ENCODE measurements at regions not wholly inside any gene's neighbourhood (a gene's known extent, or its start where the extent isn't known, plus 50 kb on each side); places are given as distances from the start of the nearest gene placed in this dataset.

DNA sequence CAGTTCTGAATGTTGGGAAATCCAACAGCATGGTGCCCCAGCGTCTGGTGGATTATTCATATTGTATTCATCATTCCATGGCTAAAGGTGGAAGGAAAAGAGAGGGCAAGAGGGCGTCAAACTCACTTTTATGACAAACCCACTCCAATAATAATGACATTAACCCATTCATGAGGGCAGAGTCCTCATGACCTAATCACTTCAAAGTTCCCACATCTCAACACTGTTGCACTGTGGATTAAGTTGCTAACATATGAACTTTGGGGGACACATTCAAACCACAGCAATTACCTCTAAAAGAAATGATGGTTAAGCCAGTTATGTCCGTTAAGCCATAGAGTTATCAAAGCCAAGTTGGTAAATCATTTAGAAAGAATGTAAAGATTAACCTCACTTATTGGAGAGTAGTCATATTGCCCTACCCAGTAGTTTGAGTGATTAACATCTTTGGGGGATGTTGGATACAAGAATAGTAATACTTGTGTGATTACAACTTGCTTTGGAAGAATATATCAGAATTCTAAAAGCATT lies 212.4 kb upstream of the FLRT2 start:
- no peak for TF ChIP-seq CTCF (IDR thresholded peaks at IDR 0.05; ENCODE audit: low read depth, low read length)
- no peak for DNase-seq (ENCODE audit: low read depth, low spot score)
- POLR2A ChIA-PET = no interaction called here
- Histone ChIP-seq H3K27ac (ENCODE audit: low read depth, low read length) (no peak overlapping the region), H3K9me3 (ENCODE audit: control insufficient read depth, insufficient read depth, low read length) (no peaks in the 10 kb centered on the region), H3K27me3 (ENCODE audit: control insufficient read depth, insufficient read depth, low read length) (no peaks in the 10 kb centered on the region), H3K4me3 (ENCODE audit: low read depth, low read length) (no peak overlapping the region)
- CTCF ChIA-PET = no interaction called here

DNA sequence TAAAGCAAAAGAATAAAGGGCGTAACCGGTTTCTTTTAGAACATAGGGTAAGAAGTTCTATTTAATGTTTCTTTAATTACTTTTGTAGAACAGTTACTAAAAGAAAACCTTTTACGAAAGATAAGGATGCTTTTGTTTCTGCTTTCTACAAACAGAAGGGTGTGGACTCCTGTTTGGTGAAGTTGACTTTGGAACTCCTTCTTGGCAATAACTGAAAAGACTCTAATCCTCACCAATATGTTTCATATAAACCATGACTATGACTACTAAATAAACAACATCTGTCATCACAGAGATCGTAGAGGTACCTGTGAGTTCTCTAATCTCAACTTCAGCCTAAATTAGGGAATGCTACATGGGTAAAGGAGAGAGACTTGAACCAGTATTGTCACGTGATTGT lies 210.8 kb upstream of the FLRT2 start:
- CTCF ChIA-PET = interaction anchor here (1.4 kb wide), 1 partner anchor 9 kb away, joined by 3 read pairs; no protein-coding TSS in a partner anchor
- DNase-seq (ENCODE audit: low read depth, low spot score) = no peak
- Histone ChIP-seq H3K27ac (ENCODE audit: low read depth, low read length) (no peak overlapping the region), H3K9me3 (ENCODE audit: control insufficient read depth, insufficient read depth, low read length) (no peaks in the 10 kb centered on the region), H3K27me3 (ENCODE audit: control insufficient read depth, insufficient read depth, low read length) (no peaks in the 10 kb centered on the region), H3K4me3 (ENCODE audit: low read depth, low read length) (no peak overlapping the region)
- TF ChIP-seq CTCF (IDR thresholded peaks at IDR 0.05; ENCODE audit: low read depth, low read length) = no peak
- POLR2A ChIA-PET = interaction anchor here (0.6 kb wide), 1 partner anchor 401 kb away, joined by 3 read pairs; no protein-coding TSS in a partner anchor

- no peak for DNase-seq (ENCODE audit: low read depth, low spot score)
- H3K27me3 ChIP-seq (ENCODE audit: control insufficient read depth, insufficient read depth, low read length) = no peaks in the 10 kb centered on the region
- no peaks in the 10 kb centered on the region for H3K9me3 ChIP-seq (ENCODE audit: control insufficient read depth, insufficient read depth, low read length)
- peak overlapping the region; percentile 47 for H3K27ac ChIP-seq (ENCODE audit: low read depth, low read length)
- TF ChIP-seq CTCF (IDR thresholded peaks at IDR 0.05; ENCODE audit: low read depth, low read length) = no peak
- ChIA-PET CTCF (interaction anchor here (1.4 kb wide), 1 partner anchor 8 kb away, joined by 3 read pairs; no protein-coding TSS in a partner anchor), POLR2A (no interaction called here)
- no peak overlapping the region for H3K4me3 ChIP-seq (ENCODE audit: low read depth, low read length)
These were observed 209.8 kb upstream of the FLRT2 start for GRCh38 chr14:85319998-85320630.

DNA sequence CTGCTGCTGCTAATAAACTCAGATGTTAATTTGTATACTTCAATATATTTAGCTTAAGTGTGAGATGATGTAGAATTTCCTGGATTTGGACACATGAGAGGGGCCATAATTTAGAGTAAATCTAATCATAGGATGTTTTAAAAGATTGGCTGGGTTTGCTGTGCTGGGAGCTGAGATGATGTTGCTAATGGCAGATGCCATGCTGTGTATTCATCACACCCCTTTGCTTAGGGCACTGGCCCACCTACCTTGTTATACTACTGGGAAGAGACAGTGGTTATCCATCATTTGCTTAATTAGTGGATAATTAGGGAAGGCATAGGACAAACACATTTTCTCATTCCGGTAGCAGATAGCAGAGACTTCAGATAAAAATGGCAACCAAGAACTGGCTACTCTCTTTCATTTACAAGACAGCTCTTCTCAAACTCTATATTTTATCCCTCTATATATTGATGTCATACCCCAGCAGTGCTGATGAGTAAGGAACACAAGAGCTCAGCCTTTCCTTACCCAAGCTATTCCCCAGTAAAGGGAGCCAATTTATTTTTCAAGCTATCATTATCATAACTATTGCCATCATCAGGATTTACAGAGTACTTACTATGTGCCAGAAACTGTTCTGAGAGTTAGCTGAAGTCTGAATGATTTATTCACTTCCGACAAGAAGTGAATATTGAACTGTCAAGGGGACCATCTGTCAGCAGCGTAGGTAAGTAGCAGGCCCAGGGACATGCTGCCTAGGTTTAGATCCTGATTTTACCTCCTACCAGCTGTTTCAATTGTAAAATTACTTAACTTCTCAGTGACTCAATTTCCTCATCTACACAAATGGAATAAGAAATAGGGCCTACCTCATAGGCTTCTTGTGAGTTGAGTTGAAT lies 204.6 kb upstream of the FLRT2 start:
- POLR2A ChIA-PET = no interaction called here
- no peak overlapping the region for H3K4me3 ChIP-seq (ENCODE audit: low read depth, low read length)
- DNase-seq (ENCODE audit: low read depth, low spot score) = no peak

More for the DNA sequence above, 204.6 kb upstream of the FLRT2 start:
- TF ChIP-seq CTCF (IDR thresholded peaks at IDR 0.05; ENCODE audit: low read depth, low read length) = no peak
- H3K9me3 ChIP-seq (ENCODE audit: control insufficient read depth, insufficient read depth, low read length) = no peaks in the 10 kb centered on the region
- no peak overlapping the region for H3K27ac ChIP-seq (ENCODE audit: low read depth, low read length)
- CTCF ChIA-PET = interaction anchor here (0.6 kb wide), 1 partner anchor 8 kb away, joined by 3 read pairs; no protein-coding TSS in a partner anchor
- H3K27me3 ChIP-seq (ENCODE audit: control insufficient read depth, insufficient read depth, low read length) = no peaks in the 10 kb centered on the region
